ENCODE measurements at regions not wholly inside any gene's neighbourhood (a gene's known extent, or its start where the extent isn't known, plus 50 kb on each side); places are given as distances from the start of the nearest gene placed in this dataset.

DNA sequence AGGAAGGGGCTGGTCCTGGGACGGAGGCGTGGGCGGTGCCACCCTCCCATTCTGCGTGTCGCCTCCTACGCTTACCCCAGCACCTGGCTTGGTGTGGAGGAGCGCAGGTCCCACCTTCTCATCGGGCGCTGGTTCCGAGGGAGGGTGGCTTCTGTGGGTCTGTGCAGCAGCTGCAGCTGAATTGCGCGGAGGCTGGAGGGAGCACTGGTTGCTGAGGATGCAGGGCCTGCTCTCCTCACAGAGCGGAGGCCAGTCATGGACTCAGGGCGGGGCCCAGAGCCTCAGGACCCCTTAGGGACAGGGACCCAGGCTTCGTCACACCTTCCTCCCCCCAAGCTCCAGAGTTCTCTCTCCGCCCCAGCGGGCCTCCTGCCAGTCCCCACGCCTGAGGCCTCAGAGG, 127.8 kb upstream of the MAP3K4 start:
- TF ChIP-seq, protein P1, sequence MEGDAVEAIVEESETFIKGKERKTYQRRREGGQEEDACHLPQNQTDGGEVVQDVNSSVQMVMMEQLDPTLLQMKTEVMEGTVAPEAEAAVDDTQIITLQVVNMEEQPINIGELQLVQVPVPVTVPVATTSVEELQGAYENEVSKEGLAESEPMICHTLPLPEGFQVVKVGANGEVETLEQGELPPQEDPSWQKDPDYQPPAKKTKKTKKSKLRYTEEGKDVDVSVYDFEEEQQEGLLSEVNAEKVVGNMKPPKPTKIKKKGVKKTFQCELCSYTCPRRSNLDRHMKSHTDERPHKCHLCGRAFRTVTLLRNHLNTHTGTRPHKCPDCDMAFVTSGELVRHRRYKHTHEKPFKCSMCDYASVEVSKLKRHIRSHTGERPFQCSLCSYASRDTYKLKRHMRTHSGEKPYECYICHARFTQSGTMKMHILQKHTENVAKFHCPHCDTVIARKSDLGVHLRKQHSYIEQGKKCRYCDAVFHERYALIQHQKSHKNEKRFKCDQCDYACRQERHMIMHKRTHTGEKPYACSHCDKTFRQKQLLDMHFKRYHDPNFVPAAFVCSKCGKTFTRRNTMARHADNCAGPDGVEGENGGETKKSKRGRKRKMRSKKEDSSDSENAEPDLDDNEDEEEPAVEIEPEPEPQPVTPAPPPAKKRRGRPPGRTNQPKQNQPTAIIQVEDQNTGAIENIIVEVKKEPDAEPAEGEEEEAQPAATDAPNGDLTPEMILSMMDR (IDR thresholded peaks at IDR 0.05) = no peak
- no peak for TF ChIP-seq POLR2A (IDR thresholded peaks at IDR 0.05)
